GM13977 (cell line): ENCODE measurements at regions not wholly inside any gene's neighbourhood (a gene's known extent, or its start where the extent isn't known, plus 50 kb on each side); places are given as distances from the start of the nearest gene placed in this dataset.

Source experiments
- DNase-seq: peaks from one replicate; pipeline ENCODE4 v3.0.0; 2012; ENCODE audit warnings: low spot score
- CTCF ChIP-seq: IDR thresholded peaks from 2 replicates; pipeline ENCODE4 v1.5.1; 2012; ENCODE audit warnings: mild to moderate bottlenecking, control low read depth; ENCODE audit not compliant: insufficient read depth; ENCODE audit errors: extremely low read depth, missing control alignments
- in situ Hi-C: fragments of 300-500 bp; cut with MboI; formaldehyde crosslinking; loops from one replicate; pipeline ENCODE4 v1.12.0; 2022; ENCODE audit warnings: low sequenced_read_pairs, low pct_unique_long_range_greater_than_20kb, mixed read lengths, inconsistent platforms; ENCODE audit not compliant: unreplicated experiment

GRCh38 chr6:111976139-111976538, 77.8 kb upstream of the CCN6 start:
- DNase-seq, result no peak
- no peak for TF ChIP-seq CTCF
- in situ Hi-C loops, result no loop called here

DNA sequence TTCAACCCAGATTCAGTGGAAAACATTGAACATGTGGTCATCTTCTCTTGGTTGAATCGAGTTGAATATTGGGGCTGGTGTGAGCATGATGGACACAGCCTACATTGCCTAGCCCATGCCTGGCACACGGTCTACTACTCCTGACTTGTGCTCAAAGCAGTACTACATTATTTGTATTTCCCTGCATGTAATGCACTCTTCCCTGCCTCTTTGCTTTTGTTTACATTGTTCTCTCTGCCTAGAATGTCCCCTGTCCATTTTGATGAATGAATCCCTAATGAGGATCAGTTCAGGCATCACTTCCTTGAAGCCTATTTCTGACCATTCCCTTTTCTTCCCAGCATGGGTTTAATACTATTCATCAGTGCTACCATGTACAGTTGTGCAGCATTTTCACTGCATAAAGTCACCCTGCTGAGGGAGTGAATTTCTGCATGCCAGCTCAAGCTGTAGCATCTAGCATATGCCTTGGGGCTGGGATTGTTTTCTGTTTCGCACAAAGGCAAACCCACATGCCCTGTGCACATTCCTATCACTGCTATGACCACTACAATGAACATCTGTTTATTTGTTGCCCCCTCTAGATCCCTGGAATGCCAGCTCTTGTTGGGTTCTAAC, 75.3 kb upstream of the CCN6 start:
- in situ Hi-C loops, result no loop called here
- no peak for DNase-seq
- no peak for TF ChIP-seq CTCF

- no peak for DNase-seq
- TF ChIP-seq CTCF, result no peak
- in situ Hi-C loops, result no loop called here
Observed at GRCh38 chr6:111979633-111980032, 74.3 kb upstream of the CCN6 start.

GRCh38 chr6:111980143-111980542, 73.8 kb upstream of the CCN6 start:
- DNase-seq, result no peak
- in situ Hi-C loops, result no loop called here
- TF ChIP-seq CTCF, result no peak

DNA sequence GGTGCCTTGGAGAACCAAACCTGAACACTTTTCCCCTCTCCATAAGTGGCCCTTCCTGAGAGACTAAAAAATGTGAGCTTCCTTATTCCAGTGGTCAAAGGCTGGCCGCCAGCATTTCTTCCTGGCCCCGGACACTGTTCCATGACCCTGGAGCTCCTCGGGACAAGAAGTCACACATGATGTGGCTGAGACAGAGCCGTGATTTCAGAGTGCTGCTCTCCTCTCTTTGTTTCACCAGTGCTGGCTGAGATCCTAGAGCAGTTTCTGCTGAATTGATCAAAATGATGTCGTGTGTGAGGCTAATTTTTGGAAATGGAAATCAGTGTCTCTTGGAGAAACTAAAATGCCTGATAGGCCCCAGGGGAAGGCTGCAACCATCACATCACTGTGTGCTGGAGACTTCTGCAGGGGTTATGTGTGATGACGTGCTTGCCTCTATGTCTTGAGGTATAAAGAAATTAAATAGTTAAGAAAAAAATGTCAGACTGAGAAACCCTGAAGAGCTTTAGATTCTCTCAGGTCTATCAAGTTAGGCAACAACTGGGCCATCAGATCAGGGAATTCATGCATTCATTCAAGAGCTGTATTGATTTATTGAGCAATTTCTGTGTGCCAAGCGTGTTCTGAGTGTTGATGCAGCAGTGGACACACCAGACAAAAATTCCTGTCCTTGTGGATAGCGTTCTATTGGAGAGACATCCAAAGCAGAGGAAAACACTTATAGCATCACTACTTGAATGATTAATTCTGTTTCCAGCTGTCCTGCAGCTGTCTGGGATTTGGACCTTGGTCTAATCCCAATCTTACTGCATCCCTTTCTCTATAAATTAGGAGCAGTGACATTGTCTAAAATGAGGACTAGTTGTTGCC, 72.7 kb upstream of the CCN6 start:
- TF ChIP-seq CTCF, result no peak
- in situ Hi-C loops, result no loop called here
- DNase-seq, result no peak

GRCh38 chr6:111982681-111983080, 71.2 kb upstream of the CCN6 start:
- in situ Hi-C loops, result no loop called here
- TF ChIP-seq CTCF, result no peak
- DNase-seq, result no peak
